ENCODE measurements at regions not wholly inside any gene's neighbourhood (a gene's known extent, or its start where the extent isn't known, plus 50 kb on each side); places are given as distances from the start of the nearest gene placed in this dataset.

- DNase-seq (ENCODE audit: low spot score), result no peak
- no peak overlapping the region for H3K4me3 Mint-ChIP-seq (ENCODE audit: unreplicated experiment)
- H3K27ac Mint-ChIP-seq (ENCODE audit: unreplicated experiment), result no peak overlapping the region
- no peaks in the 10 kb centered on the region for H3K9me3 Mint-ChIP-seq (ENCODE audit: unreplicated experiment)
- H3K4me1 Mint-ChIP-seq (ENCODE audit: unreplicated experiment), result no peaks in the 10 kb centered on the region
- TF ChIP-seq, protein P1, sequence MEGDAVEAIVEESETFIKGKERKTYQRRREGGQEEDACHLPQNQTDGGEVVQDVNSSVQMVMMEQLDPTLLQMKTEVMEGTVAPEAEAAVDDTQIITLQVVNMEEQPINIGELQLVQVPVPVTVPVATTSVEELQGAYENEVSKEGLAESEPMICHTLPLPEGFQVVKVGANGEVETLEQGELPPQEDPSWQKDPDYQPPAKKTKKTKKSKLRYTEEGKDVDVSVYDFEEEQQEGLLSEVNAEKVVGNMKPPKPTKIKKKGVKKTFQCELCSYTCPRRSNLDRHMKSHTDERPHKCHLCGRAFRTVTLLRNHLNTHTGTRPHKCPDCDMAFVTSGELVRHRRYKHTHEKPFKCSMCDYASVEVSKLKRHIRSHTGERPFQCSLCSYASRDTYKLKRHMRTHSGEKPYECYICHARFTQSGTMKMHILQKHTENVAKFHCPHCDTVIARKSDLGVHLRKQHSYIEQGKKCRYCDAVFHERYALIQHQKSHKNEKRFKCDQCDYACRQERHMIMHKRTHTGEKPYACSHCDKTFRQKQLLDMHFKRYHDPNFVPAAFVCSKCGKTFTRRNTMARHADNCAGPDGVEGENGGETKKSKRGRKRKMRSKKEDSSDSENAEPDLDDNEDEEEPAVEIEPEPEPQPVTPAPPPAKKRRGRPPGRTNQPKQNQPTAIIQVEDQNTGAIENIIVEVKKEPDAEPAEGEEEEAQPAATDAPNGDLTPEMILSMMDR (IDR thresholded peaks at IDR 0.05; ENCODE audit: unreplicated experiment), result no peak
- H3K27me3 Mint-ChIP-seq (ENCODE audit: unreplicated experiment), result peaks cover 1% of the 10 kb centered on the region
- H3K36me3 Mint-ChIP-seq (ENCODE audit: low read depth, unreplicated experiment), result no peaks in the 10 kb centered on the region
These were observed 475.6 kb downstream of the MED13L start for GRCh38 chr12:115801871-115802270.

GRCh38 chr12:115799610-115800009 lies 477.9 kb downstream of the MED13L start:
- Mint-ChIP-seq H3K36me3 (ENCODE audit: low read depth, unreplicated experiment) (no peaks in the 10 kb centered on the region), H3K27me3 (ENCODE audit: unreplicated experiment) (peaks cover 1% of the 10 kb centered on the region), H3K9me3 (ENCODE audit: unreplicated experiment) (no peaks in the 10 kb centered on the region), H3K27ac (ENCODE audit: unreplicated experiment) (no peak overlapping the region), H3K4me1 (ENCODE audit: unreplicated experiment) (no peaks in the 10 kb centered on the region), H3K4me3 (ENCODE audit: unreplicated experiment) (no peak overlapping the region)
- TF ChIP-seq, protein P1 (IDR thresholded peaks at IDR 0.05; ENCODE audit: unreplicated experiment), result no peak
- DNase-seq (ENCODE audit: low spot score), result no peak

DNA sequence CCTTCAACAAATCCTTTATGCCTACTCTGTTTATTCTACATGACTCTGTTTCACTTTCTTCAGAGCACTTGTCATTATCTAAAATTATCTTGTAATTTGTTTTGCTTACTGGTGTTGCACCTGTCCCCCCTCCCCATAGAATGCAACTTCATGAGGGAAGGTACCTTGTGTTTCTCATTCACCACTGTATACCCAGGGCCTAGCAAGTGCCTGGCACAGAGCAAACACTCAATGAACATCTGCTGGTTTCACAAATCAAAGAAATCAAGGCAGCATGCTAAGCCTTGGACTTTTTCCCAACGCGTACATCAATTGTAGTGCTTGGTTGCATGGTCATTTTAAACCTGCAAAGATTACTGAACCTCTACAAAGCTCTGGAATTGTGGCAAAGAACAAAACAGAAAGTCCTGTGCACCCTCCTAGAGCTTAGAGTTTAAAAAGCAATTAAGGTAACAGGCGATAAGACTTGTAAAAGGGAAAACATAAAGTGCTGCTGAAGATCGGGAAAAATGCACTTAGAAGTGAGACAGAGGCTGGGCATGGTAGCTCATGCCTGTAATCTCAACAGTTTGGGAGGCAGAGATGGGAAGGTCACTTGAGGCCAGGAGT lies 479.1 kb downstream of the MED13L start:
- H3K4me1 Mint-ChIP-seq (ENCODE audit: unreplicated experiment), result no peaks in the 10 kb centered on the region
- H3K27me3 Mint-ChIP-seq (ENCODE audit: unreplicated experiment), result peaks cover 3% of the 10 kb centered on the region
- no peaks in the 10 kb centered on the region for H3K36me3 Mint-ChIP-seq (ENCODE audit: low read depth, unreplicated experiment)
- H3K9me3 Mint-ChIP-seq (ENCODE audit: unreplicated experiment), result no peaks in the 10 kb centered on the region
- H3K27ac Mint-ChIP-seq (ENCODE audit: unreplicated experiment), result no peak overlapping the region
- no peak for DNase-seq (ENCODE audit: low spot score)
- TF ChIP-seq, protein P1 (IDR thresholded peaks at IDR 0.05; ENCODE audit: unreplicated experiment), result no peak
- no peak overlapping the region for H3K4me3 Mint-ChIP-seq (ENCODE audit: unreplicated experiment)

- H3K27ac Mint-ChIP-seq (ENCODE audit: unreplicated experiment), result no peak overlapping the region
- TF ChIP-seq, protein P1 (IDR thresholded peaks at IDR 0.05; ENCODE audit: unreplicated experiment), result no peak
- peaks cover 2% of the 10 kb centered on the region for H3K27me3 Mint-ChIP-seq (ENCODE audit: unreplicated experiment)
- no peaks in the 10 kb centered on the region for H3K9me3 Mint-ChIP-seq (ENCODE audit: unreplicated experiment)
- no peaks in the 10 kb centered on the region for H3K4me1 Mint-ChIP-seq (ENCODE audit: unreplicated experiment)
- H3K36me3 Mint-ChIP-seq (ENCODE audit: low read depth, unreplicated experiment), result no peaks in the 10 kb centered on the region
- no peak for DNase-seq (ENCODE audit: low spot score)
- H3K4me3 Mint-ChIP-seq (ENCODE audit: unreplicated experiment), result no peak overlapping the region
These were observed 482.8 kb downstream of the MED13L start for GRCh38 chr12:115794659-115795081.

GRCh38 chr12:115791331-115791730 lies 486.2 kb downstream of the MED13L start:
- no peak for DNase-seq (ENCODE audit: low spot score)
- no peak overlapping the region for H3K4me3 Mint-ChIP-seq (ENCODE audit: unreplicated experiment)
- H3K4me1 Mint-ChIP-seq (ENCODE audit: unreplicated experiment), result no peaks in the 10 kb centered on the region
- TF ChIP-seq, protein P1 (IDR thresholded peaks at IDR 0.05; ENCODE audit: unreplicated experiment), result no peak
- no peaks in the 10 kb centered on the region for H3K9me3 Mint-ChIP-seq (ENCODE audit: unreplicated experiment)
- peaks cover 2% of the 10 kb centered on the region for H3K27me3 Mint-ChIP-seq (ENCODE audit: unreplicated experiment)
- no peaks in the 10 kb centered on the region for H3K36me3 Mint-ChIP-seq (ENCODE audit: low read depth, unreplicated experiment)
- H3K27ac Mint-ChIP-seq (ENCODE audit: unreplicated experiment), result no peak overlapping the region
